Activated gamma-delta T cell treated with anti-CD3 and anti-CD28 coated beads, Interleukin-2, amount 50 U/mL, for 16 hours (primary cell): ENCODE measurements at regions not wholly inside any gene's neighbourhood (a gene's known extent, or its start where the extent isn't known, plus 50 kb on each side); places are given as distances from the start of the nearest gene placed in this dataset.
A peak's percentile ranks its signal among the peaks of the same experiment; 100 is the strongest.
"Not testable (repeated sequence)": the region's sequence is repeated elsewhere in the genome, so short reads cannot be mapped to it uniquely, and the experiment has no call there.

Source experiments
- DNase-seq: peaks from one replicate; pipeline ENCODE4 v3.0.0-alpha.2; 2020; ENCODE audit warnings: low read depth

DNA sequence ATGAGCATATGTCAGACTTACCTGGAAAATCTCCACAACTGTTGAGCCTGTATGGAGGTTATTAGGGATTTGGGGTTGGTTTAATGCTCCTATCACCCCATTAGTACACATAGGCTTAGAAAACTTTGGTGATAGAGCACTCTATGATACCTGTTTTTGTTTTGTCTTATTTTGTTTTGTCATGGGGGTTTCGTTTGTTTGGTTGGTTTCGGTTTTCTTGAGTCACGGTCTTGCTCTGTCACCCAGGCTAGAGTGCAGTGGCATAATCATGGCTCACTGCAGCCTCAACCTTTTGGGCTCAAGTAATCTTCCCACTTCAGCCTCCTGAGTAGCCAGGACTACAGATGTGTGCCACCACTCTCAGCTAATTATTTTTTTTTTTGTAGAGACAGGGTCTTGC is 70.0 kb downstream of the MZT1 start:
- DNase-seq, result no peak

DNA sequence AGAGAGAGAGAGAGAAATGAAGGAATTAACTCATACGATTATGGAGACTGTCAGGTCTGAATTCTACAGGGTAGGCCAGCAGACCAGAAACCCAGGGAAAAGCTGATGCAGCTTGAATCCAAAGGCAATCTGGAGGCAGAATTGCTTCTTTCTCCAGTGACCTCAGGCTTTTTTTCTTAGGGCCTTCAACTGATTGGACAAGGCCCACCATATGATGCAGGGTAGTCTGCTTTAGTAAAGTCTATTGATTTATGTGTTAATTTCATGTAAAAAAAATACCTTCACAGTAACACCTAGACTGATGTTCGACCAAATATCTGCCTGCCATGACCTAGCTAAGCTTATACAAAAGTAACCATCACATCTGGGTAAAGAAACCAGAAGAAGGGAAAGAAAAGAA is 71.1 kb downstream of the MZT1 start:
- DNase-seq, result no peak

DNA sequence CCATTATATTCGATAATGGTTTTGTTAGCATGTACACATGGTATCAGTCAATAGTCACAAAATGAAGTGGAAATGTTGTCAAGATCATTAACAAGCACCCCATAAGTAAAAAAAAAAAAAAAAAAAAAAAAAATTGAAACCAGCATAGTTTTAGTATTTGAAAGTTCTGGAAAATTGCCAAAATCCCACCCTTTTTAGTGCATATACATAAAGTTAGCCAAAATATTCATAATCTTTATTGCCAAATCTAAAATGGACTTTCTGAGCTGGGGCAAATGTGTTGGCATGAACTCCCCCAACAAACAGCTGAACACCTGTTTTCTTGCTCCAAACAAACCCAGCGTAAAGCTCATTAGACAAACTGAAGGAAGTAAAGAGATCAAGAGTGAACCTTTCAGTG is 73.9 kb downstream of the MZT1 start:
- no peak for DNase-seq

DNA sequence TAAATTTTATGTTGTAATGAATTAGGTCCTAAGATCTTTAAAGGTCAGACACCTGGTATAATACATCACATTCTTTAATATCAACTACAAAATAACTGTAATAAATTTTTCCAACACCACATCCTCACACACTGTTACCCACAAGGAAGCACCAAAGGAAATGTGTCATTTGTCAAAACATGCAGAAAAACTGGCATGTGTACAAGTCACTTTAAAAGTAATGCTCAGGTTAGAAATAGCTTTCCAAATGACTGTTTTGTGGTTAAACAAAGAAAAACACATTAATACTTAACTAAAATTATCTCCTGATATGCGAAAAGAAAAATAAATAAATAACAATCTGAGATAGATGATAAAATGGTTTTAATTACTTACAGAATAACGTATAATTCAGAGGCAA is 74.7 kb downstream of the MZT1 start:
- DNase-seq, result no peak

DNA sequence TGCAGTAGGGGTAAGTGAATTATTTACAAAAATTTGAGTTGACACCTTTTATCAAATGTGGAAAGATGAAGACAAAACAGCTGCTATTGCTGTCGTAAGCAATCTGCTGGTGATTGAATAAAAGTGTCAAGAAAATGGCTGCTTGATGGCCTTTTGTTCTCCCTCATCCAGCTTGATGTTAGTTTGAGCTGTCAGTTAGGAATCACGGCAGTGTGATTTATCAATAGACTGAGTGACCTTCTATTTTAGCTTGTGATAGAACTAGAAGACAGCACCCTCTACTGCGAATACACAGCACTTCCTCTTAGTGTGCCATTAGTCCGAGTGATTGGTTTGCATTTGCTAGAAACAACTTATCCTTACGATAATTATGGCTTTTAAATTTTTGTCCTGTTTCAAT is 76.3 kb downstream of the MZT1 start:
- DNase-seq, result no peak

DNA sequence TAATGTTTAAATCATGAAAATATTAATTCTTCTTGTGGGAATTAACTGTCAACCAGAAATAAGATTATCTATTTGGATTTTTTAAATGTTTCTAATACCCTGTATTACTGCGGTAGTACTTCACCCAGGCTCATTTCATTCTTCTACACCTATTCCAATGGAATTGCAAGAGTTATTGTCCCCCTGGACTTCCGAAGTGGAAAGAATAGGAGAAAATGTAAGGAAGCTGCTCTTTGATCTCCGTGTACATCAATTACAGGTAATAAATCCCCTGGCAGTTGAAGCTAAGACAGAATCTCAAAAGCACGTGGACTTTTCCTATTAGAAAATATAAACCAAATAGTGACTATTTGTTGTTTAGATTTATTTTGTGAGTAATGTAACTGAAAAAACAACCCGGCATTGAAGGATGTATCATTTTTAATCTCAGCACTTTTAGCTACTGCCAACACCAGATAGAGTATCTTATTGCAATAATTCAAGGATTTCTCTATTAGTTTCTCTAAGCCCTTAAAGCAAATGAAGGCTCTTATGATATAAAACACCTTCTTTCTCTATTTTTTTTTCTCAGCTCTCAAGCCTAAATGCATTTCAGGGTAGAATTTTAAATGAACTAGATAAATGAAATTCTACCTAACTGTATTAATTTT is 77.3 kb downstream of the MZT1 start:
- no peak for DNase-seq

DNA sequence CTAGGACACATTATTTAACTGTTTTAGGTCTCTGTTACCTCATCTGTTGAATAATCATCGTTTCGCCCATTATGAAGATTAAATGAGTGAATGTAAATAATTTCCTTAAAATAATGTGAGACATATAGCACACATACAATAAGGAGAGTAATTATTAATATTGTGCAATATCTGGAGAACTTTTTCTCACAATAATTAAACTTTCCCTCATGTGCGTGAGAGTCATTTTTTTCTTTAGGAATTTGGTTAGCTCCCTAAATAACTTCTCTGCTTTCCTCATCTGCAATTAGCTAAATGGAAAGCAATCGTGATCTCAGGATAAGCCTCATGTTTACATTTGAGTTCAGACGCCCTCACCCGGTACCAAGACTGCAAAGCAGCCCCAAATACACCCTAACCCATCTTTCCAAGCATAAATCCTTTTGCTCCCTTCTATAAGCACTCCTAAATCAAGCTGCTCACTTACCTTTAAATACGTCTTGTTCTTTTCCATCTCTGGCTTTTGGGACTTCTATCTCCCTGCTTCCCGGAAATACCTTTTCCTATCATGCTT is 78.8 kb downstream of the MZT1 start:
- no peak for DNase-seq

DNA sequence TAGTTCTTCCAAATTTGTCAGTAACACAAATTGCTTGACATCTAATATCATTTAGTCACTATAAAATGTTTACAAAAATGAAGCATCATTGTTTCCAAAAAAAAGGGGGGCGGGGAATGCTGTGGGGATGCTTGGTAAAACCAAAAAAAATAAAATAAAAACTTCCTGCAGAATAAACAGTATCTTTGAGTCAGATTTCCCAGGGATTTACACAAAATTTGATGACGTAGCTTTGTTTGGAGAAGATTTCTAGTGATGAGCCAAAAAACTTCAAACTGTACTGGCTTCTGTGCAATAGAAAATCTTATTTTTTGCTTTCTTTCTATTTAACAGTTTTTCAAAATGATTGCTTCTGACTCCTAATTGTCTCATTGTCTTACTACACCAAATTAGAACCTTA is 80.0 kb downstream of the MZT1 start:
- DNase-seq, result no peak

DNA sequence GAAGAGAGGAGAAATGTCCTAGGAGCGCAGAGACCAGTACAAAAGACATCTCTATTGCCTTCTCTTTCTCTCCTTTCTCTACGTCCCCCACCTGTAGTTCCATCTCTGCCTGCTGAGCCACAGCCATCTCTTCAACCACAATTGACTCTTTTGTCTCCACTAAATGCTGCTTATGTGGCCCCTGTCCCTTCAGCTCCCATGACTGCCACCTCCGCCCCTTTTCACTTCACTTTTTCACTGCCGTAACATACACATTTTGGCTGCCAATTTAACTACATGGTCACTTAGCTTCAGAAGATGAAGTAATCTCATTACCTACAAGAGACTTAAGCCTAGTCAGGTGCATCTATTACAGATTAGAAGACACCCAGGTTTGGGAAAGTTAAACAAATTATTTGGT is 81.9 kb downstream of the MZT1 start:
- DNase-seq, result no peak

DNA sequence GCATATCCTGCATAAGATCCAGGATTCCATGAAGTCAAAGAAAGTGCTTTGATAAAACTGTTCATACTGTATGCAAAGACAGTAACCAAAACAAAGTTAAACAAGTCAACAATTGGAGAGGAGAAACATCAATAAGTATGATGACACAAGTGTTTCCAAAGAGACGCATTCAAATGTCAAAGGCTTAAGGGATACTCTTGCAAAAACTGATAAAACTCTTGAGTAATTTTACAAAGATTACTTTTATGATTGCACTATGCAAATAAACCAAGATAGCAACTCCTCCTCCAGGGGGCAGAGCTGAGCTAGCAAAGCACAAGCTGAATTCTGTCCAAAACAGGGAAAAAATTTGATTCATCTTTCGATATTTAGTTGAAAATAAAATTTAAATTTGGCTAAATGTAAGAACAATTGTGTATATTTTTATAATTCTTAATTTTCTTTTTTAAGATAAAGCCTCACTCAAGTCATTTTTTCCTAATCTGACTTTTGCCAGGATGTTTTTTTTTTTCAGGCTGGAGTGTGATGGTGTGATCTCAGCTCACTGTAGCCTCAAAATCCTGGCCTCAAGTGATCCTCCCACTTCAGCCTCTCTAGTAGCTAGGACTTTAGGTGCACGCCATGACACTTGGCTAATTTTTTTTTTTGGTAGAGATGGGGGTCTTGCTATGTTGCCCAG is 84.0 kb downstream of the MZT1 start:
- peak; percentile 3 for DNase-seq

DNA sequence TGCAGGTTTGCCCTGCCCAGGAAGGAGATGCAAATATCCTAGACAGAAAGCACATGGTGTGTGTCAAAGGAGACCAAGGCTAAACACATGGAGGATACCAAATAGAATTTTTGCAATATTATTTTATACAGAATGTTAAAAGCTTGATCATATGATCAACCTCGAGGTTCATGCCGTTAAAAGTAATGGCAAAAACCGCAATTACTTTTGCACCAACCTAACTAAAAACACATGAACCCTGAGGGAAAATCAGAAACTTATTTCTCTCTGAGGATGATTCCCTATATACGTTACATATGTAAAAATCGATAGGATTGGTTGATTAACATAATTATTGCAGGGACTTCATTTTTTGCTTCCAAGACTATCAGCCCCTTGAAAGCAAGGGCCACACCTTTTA is 88.1 kb downstream of the MZT1 start:
- no peak for DNase-seq

DNA sequence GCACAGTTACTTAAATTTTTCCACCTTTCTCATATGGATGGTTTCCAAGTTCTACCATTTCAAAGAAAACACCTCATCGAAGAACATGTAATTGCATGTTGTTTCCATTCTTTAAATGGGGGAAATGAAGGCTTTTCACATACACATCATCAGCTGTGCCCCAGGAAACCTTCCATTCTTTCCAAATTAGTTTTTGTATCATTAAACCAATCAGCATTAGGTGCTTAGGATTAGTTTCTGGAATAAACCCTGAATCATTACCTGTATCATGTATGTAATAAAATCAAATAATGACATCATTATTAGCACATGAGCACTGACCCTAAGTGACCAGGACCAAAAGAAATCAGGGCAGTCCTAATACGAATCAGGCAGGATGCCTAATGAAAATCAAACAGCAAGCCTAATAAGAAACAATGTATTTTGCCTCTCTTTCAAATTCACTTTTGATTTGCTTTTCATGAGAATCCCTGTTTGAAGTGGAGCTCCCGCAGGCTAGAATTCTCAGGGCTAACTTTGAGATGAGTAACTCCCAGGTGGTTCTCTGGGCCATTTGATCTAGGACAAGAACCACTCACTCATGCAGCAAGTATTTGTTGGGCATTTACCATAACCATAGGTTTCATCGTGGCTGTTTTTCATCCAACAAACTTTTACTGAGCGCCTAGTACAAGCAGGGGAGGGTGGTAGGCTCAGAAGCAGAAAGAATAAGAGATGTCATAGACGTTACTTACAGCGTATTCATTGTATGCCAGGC is 89.2 kb downstream of the MZT1 start:
- DNase-seq, result no peak

DNA sequence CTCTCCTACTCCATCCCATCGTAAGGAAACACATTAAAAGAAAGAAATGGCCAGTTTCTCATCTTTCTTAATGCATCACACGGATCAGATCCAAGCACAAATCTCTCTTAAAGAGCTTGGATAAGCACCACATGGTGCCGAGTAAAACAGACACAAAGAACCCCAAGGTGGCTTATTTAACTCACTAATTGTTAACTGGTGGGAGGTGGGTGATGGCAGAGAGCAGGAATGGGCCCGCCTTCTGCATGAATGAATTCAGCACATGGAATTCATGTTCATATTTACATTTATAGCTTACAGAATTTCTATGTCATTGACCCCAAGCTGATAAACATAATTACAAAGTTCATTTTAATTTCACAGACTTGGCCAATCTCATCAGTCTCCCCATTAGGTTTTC is 89.9 kb downstream of the MZT1 start:
- no peak for DNase-seq

DNA sequence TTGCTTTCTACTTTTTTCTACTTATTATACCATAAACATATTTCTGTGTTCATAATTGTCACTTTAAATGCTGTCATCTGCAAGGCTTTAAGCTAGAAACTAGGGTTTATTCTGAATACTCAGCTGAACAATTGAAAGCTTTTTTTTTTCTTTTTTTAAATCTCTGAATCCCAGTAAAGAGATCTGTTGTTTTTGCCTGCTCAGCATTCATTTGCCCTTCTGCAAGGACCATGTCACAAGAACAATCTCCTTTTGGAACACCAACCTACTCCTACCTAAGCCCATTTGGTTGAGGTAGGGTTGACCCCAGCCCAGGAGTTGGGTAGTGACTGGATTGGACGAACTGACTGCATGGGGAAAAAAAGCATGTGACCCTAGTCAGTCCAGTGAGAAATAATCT is 92.6 kb downstream of the MZT1 start:
- DNase-seq, result no peak

DNA sequence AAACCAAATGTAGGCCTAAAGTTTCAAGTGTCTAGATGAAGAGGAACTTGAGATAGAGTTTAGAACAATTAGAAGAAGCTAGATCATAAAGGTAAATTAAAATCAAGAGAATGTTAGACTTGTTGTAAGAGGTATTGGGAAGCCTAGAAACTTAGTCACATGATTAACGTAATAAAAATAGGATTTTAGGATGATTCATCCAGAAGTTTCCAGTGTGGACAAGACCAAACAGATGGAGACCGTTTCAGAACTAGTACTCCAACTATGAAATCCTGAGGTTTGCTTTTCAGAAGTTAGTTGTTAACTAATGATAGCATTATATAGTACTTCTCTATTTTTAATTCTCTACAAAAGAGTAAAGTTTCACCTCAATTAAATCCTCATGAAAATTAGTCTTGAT is 104.9 kb downstream of the MZT1 start:
- DNase-seq, result no peak

DNA sequence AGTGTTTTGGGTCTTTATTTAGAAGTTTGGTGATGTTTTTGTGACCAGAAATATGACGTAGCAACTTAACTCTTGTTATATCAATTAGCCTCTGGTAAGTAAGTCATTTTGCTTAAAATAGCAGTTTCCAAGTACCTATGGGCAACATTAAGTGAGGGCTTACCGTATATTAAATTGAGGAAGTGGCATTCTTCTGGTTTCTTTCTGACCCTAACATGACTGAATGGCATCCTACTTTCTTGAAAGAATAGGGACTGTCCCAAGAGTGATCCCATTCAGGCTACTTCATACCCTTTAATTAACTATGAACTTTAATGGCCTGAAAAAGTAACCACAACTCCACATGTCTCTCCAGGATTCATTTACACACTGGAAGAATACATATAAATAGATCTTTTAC is 106.6 kb downstream of the MZT1 start:
- no peak for DNase-seq

DNA sequence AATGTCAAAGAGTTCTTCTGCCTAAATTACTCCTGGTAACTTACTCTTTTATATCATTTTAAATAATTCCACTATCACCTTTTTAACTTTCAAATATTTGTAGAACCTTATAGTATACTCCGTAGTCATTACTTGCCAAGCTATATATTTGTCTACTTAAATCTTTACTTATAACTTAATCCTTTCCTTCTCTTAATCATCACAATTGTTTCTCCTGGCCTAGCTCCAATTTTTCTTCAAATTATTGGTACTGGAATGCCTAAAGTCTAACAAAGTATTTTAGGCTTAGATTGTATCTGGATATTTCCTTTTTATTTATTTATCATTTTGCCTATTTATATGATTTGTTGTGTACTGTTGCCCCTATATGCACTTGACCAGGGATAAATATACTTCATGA is 109.5 kb downstream of the MZT1 start:
- no peak for DNase-seq

DNA sequence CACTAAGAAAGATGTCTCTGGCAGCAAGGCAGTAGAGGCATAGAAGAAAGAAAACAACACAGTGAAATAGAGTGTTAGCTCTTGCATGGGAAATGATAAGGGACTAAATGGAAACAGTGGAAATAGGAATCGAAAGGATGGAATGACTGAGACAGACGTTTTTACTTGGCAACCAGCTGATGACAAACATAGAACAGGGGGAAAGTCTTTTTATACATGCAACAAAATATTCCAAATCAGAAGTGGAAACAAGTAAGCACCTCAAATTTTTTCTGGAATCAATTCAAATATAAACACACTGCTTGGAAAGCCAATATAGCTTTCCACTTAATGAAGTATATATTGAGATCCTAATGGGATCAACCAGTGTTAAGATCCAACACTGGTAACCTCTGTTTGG is 110.2 kb downstream of the MZT1 start:
- DNase-seq, result no peak

DNA sequence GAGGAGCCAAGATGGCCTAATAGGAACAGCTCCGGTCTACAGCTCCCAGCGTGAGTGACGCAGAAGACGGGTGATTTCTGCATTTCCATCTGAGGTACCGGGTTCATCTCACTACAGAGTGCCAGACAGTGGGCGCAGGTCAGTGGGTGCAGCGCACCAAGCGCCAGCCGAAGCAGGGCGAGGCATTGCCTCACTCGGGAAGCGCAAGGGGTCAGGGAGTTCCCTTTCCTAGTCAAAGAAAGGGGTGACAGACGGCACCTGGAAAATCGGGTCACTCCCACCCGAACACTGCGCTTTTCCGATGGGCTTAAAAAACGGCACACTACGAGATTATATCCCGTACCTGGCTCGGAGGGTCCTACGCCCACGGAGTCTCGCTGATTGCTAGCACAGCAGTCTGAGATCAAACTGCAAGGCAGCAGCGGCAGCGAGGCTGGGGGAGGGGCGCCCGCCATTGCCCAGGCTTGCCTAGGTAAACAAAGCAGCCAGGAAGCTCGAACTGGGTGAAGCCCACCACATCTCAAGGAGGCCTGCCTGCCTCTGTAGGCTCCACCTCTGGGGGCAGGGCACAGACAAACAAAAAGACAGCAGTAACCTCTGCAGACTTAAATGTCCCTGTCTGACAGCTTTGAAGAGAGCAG is 117.1 kb downstream of the MZT1 start:
- not testable (repeated sequence) for DNase-seq

DNA sequence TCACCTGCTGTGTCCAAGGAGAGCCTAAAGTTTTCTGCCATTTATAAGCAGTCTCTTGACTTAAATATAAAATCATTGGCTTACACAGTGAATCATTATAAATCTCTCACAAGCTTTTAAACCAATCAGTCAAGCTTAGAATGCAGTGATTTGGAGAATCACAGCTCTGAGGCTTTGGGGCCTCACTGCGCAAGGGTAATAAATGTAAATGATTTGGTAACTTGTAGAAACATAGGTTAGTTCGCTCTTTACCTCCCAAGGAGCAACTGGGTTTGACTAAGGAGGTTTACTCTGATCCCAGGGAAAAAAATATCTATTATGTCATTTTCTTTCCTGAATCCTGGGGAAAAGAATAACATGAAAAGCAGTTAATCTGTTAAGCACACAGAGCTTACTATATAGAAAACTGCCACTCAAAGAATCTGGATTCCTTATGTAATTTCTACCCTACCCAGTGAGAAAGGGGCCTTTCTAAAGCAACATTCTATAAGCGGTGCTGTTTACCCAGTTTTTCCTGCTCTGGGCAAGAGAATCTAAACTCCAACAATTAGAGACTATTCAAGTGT is 128.2 kb downstream of the MZT1 start:
- DNase-seq, result no peak

DNA sequence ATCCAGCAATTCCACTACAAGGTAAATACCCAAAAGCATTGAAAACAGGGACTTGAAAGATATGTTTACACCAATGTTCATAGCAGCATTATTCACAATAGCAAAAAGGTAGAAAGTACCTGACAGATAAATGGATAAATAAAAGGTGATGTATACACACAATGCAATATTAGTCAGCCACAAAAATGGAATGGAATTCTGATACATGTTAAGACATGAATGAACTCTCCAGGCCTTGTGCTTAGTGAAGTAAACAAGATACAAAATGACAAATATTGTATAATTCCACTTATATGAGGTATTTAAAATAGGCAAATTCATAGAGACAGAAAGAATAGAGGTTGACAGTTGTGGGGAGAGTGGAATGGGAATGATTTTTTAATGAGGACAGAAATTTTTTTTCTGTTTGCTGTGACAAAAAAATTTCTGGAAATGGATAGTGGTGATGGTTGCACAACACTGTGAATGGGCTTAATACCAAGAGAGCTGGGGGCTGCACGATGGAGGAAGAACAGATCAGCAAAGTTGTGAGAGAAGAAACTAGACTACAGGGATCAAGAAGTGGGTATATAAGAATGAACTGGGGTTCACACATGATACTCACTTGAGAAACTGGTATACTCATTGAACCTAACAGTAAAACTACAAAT is 137.2 kb downstream of the MZT1 start:
- no peak for DNase-seq

DNA sequence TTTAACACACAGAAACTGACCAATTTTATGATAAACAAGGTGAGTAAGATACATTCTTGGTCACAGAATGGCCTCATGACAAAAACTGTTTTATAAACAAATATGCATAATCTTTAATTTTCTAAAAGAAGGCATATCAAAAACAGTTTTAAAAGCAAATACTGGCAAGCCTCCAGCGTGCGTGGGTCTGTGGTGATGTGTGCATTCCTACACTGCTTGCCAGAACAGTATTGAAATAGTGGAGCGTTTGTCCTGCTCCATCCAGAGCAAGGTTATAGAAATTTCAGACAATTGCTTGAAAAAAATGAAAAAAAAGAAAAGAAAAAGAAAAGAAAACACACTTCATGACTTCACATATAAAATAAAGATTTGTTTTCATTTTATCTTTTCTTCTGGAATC is 140.9 kb downstream of the MZT1 start:
- DNase-seq, result no peak
